CD14-positive monocyte (primary cell): ENCODE measurements at regions not wholly inside any gene's neighbourhood (a gene's known extent, or its start where the extent isn't known, plus 50 kb on each side); places are given as distances from the start of the nearest gene placed in this dataset.

ENCODE experiments used
- DNase-seq, 3 donors: peaks; one replicate each; pipeline ENCODE4 v3.0.0-alpha.2; 2011 to 2022
- H2AFZ ChIP-seq: 2 replicates; pipeline ENCODE4 v1.6.0; 2012; ENCODE audit warnings: mild to moderate bottlenecking, low read depth, low read length, inconsistent platforms; ENCODE audit not compliant: insufficient read depth, poor library complexity, severe bottlenecking
- H3K27ac ChIP-seq, 2 donors: 1 replicate in 1 of 2; 2 replicates in 1 of 2; pipeline ENCODE4 v1.5.1; 2012 to 2013; ENCODE audit warnings: low read length in 2 of 2, control low read depth in 1 of 2, inconsistent platforms in 1 of 2, low read depth in 1 of 2, mild to moderate bottlenecking in 1 of 2
- H3K27me3 ChIP-seq, 2 donors: one replicate each; pipeline versions ENCODE4 v1.6.0 to v1.6.1; 2011 to 2013; ENCODE audit warnings: low read length in 2 of 2; ENCODE audit not compliant: control insufficient read depth in 2 of 2, insufficient read depth in 2 of 2
- H3K36me3 ChIP-seq, 2 donors: replicated peaks in 1 of 2; 1 replicate in 1 of 2; 2 replicates in 1 of 2; pipeline versions ENCODE4 v1.5.1 to v1.6.1; 2012 to 2013; ENCODE audit warnings: low read length in 2 of 2, control low read depth in 1 of 2, inconsistent platforms in 1 of 2, mild to moderate bottlenecking in 1 of 2; ENCODE audit not compliant: insufficient read depth in 2 of 2, control insufficient read depth in 1 of 2
- H3K4me1 ChIP-seq, 2 donors: 1 replicate in 1 of 2; 2 replicates in 1 of 2; pipeline versions ENCODE4 v1.5.1 to v1.6.1; 2012 to 2013; ENCODE audit warnings: low read length in 2 of 2, control low read depth in 1 of 2, inconsistent platforms in 1 of 2, mild to moderate bottlenecking in 1 of 2, moderate library complexity in 1 of 2; ENCODE audit not compliant: insufficient read depth in 2 of 2, control insufficient read depth in 1 of 2
- H3K4me2 ChIP-seq: replicated peaks from 2 replicates; pipeline ENCODE3; 2012; ENCODE audit warnings: low read length, moderate library complexity, mild to moderate bottlenecking; ENCODE audit not compliant: poor library complexity, severe bottlenecking; ENCODE audit errors: extremely low read depth
- H3K4me3 ChIP-seq, 3 experiments: fragments of 200-600 bp in 1 of 3; sonication (generic) in 1 of 3; replicated peaks in 1 of 3; 1 replicate in 2 of 3; 2 replicates in 1 of 3; pipeline ENCODE4 v1.5.1; 2011 to 2013; ENCODE audit warnings: low read length in 3 of 3, mild to moderate bottlenecking in 3 of 3, control low read depth in 2 of 3, low read depth in 2 of 3, inconsistent platforms in 1 of 3, moderate library complexity in 1 of 3
- H3K79me2 ChIP-seq: 2 replicates; pipeline ENCODE4 v1.6.0; 2012; ENCODE audit warnings: mild to moderate bottlenecking, control low read depth, inconsistent platforms, low read length, moderate library complexity; ENCODE audit not compliant: insufficient read depth
- H3K9ac ChIP-seq: 2 replicates; pipeline ENCODE4 v1.6.0; 2017; ENCODE audit warnings: low read length, mild to moderate bottlenecking; ENCODE audit not compliant: insufficient read depth, poor library complexity, severe bottlenecking
- H3K9me3 ChIP-seq, 2 donors: replicated peaks in 1 of 2; 1 replicate in 1 of 2; 2 replicates in 1 of 2; pipeline versions ENCODE4 v1.5.1 to v1.6.1; 2012 to 2013; ENCODE audit warnings: low read length in 2 of 2, control low read depth in 1 of 2; ENCODE audit not compliant: control insufficient read depth in 1 of 2, insufficient read depth in 1 of 2
- H4K20me1 ChIP-seq: 2 replicates; pipeline ENCODE4 v1.6.0; 2012; ENCODE audit warnings: mild to moderate bottlenecking, low read length, control low read depth, moderate library complexity; ENCODE audit not compliant: insufficient read depth
- H3K27ac Mint-ChIP-seq, 7 donors: one replicate each; pipeline ENCODE4 v1.8.0; 2020; ENCODE audit warnings: mild to moderate bottlenecking in 7 of 7, mixed read lengths in 7 of 7, moderate library complexity in 6 of 7, inconsistent platforms in 2 of 7
- H3K27me3 Mint-ChIP-seq, 3 donors: one replicate each; pipeline ENCODE4 v1.8.0; 2021 to 2022; ENCODE audit warnings: low read depth in 3 of 3, mild to moderate bottlenecking in 3 of 3, mixed read lengths in 3 of 3, moderate library complexity in 3 of 3, inconsistent platforms in 1 of 3
- H3K36me3 Mint-ChIP-seq, 2 donors: one replicate each; pipeline ENCODE4 v1.8.0; 2020; ENCODE audit warnings: mixed read lengths in 2 of 2, inconsistent platforms in 1 of 2, mild to moderate bottlenecking in 1 of 2
- H3K4me1 Mint-ChIP-seq: one replicate; pipeline ENCODE4 v1.8.0; 2020; ENCODE audit warnings: mild to moderate bottlenecking, mixed read lengths
- H3K4me3 Mint-ChIP-seq, 2 donors: one replicate each; pipeline ENCODE4 v1.8.0; 2020; ENCODE audit warnings: mild to moderate bottlenecking in 2 of 2, mixed read lengths in 2 of 2, moderate library complexity in 1 of 2
- H3K9me3 Mint-ChIP-seq, 7 donors: one replicate each; pipeline ENCODE4 v1.8.0; 2020 to 2022; ENCODE audit warnings: mixed read lengths in 7 of 7, mild to moderate bottlenecking in 6 of 7, moderate library complexity in 6 of 7, inconsistent platforms in 2 of 7
- CTCF ChIP-seq: fragments of 200-600 bp; IDR thresholded peaks from one replicate; pipeline ENCODE4 v1.8.0; 2022; ENCODE audit warnings: antibody characterized with exemption, mild to moderate bottlenecking
- WGBS: methylation state at CpG from one replicate; pipeline ENCODE4 v1.1.5; 2013; ENCODE audit warnings: missing lambda C conversion rate; ENCODE audit not compliant: insufficient coverage; 5-methylcytosine and 5-hydroxymethylcytosine counted together
- intact Hi-C, 2 donors: fragments of 100-400 bp; cut with micrococcal nuclease; formaldehyde crosslinking; loops; one replicate each; pipeline versions ENCODE4 v1.15.0 to v1.15.1; 2023

- Mint-ChIP-seq H3K4me3 (no peak overlapping the region), H3K4me1 (no peaks in the 10 kb centered on the region)
- intact Hi-C loops: no loop called here
These were observed 53.7 kb upstream of the TRPC4 start for GRCh38 chr13:37923236-37923635.

GRCh38 chr13:37919329-37919880 lies 49.8 kb upstream of the TRPC4 start:
- Histone ChIP-seq H3K9me3 (peaks cover 0 to 3% of the 10 kb centered on the region in 2 donors), H3K27ac (no peak overlapping the region), H3K9ac (no peak overlapping the region), H3K27me3 (no peaks in the 10 kb centered on the region), H2AFZ (no peak overlapping the region), H3K4me2 (no peak overlapping the region), H3K79me2 (no peaks in the 10 kb centered on the region), H3K4me3 (no peak overlapping the region), H4K20me1 (no peaks in the 10 kb centered on the region), H3K36me3 (no peaks in the 10 kb centered on the region), H3K4me1 (no peaks in the 10 kb centered on the region)
- Mint-ChIP-seq H3K27ac (no peak overlapping the region), H3K9me3 (peaks cover 0 to 3% (median 0%) of the 10 kb centered on the region in 7 donors), H3K4me3 (no peak overlapping the region), H3K36me3 (no peaks in the 10 kb centered on the region), H3K27me3 (peaks cover 0 to 3% (median 0%) of the 10 kb centered on the region in 3 donors), H3K4me1 (no peaks in the 10 kb centered on the region)
- intact Hi-C loops: no loop called here
- WGBS: no CpG with 5 or more reads among the region's 4 CpGs
- TF ChIP-seq CTCF: no peak
- no peak for DNase-seq

More at GRCh38 chr13:37923236-37923635, 53.7 kb upstream of the TRPC4 start:
- Histone ChIP-seq H3K9me3 (no peaks in the 10 kb centered on the region), H3K79me2 (no peaks in the 10 kb centered on the region), H3K4me3 (no peak overlapping the region), H3K9ac (no peak overlapping the region), H3K27me3 (no peaks in the 10 kb centered on the region), H3K4me1 (no peaks in the 10 kb centered on the region), H3K36me3 (no peaks in the 10 kb centered on the region), H3K27ac (no peak overlapping the region), H4K20me1 (no peaks in the 10 kb centered on the region), H2AFZ (no peak overlapping the region), H3K4me2 (no peak overlapping the region)
- TF ChIP-seq CTCF: no peak
- no peak for DNase-seq
- no peaks in the 10 kb centered on the region for H3K27me3 Mint-ChIP-seq
- peaks cover 0 to 3% (median 0%) of the 10 kb centered on the region in 7 donors for H3K9me3 Mint-ChIP-seq
- no peak overlapping the region for H3K27ac Mint-ChIP-seq
- no peaks in the 10 kb centered on the region for H3K36me3 Mint-ChIP-seq
